ENCODE measurements at regions not wholly inside any gene's neighbourhood (a gene's known extent, or its start where the extent isn't known, plus 50 kb on each side); places are given as distances from the start of the nearest gene placed in this dataset.
"Not testable (repeated sequence)": the region's sequence is repeated elsewhere in the genome, so short reads cannot be mapped to it uniquely, and the experiment has no call there.

GRCh38 chr5:108541836-108542235 is 159.9 kb upstream of the FBXL17 start:
- TF ChIP-seq CTCF (IDR thresholded peaks at IDR 0.05; ENCODE audit: insufficient read depth, low read depth, low read length, missing control alignments), result no peak
- DNase-seq (ENCODE audit: low read depth), result no peak
- no peak overlapping the region for H3K4me3 ChIP-seq (ENCODE audit: low read length)

GRCh38 chr5:108536321-108536720 is 154.4 kb upstream of the FBXL17 start:
- no peak for DNase-seq (ENCODE audit: low read depth)
- H3K4me3 ChIP-seq (ENCODE audit: low read length), result no peak overlapping the region
- no peak for TF ChIP-seq CTCF (IDR thresholded peaks at IDR 0.05; ENCODE audit: insufficient read depth, low read depth, low read length, missing control alignments)

- H3K4me3 ChIP-seq (ENCODE audit: low read length); DNase-seq (ENCODE audit: low read depth): not testable (repeated sequence)
Measured at GRCh38 chr5:108532129-108532445, 150.2 kb upstream of the FBXL17 start.

- no peak for TF ChIP-seq CTCF (IDR thresholded peaks at IDR 0.05; ENCODE audit: insufficient read depth, low read depth, low read length, missing control alignments)
- DNase-seq (ENCODE audit: low read depth), result peak; percentile 23
Measured at GRCh38 chr5:108531367-108532128, 149.7 kb upstream of the FBXL17 start.

GRCh38 chr5:108530706-108531105 is 148.8 kb upstream of the FBXL17 start:
- no peak for TF ChIP-seq CTCF (IDR thresholded peaks at IDR 0.05; ENCODE audit: insufficient read depth, low read depth, low read length, missing control alignments)
- no peak for DNase-seq (ENCODE audit: low read depth)
- no peak overlapping the region for H3K4me3 ChIP-seq (ENCODE audit: low read length)

More at GRCh38 chr5:108531367-108532128, 149.7 kb upstream of the FBXL17 start:
- H3K4me3 ChIP-seq (ENCODE audit: low read length), result no peak overlapping the region

- peak; percentile 52 for DNase-seq (ENCODE audit: low read depth)
- TF ChIP-seq CTCF (IDR thresholded peaks at IDR 0.05; ENCODE audit: insufficient read depth, low read depth, low read length, missing control alignments), result no peak
- H3K4me3 ChIP-seq (ENCODE audit: low read length), result no peak overlapping the region
Measured at GRCh38 chr5:108529381-108529780, 147.5 kb upstream of the FBXL17 start.

GRCh38 chr5:108528655-108529054 is 146.8 kb upstream of the FBXL17 start:
- TF ChIP-seq CTCF (IDR thresholded peaks at IDR 0.05; ENCODE audit: insufficient read depth, low read depth, low read length, missing control alignments), result no peak
- no peak overlapping the region for H3K4me3 ChIP-seq (ENCODE audit: low read length)
- DNase-seq (ENCODE audit: low read depth), result no peak
